Suprapubic skin (tissue), 4 donors: ENCODE measurements at regions not wholly inside any gene's neighbourhood (a gene's known extent, or its start where the extent isn't known, plus 50 kb on each side); places are given as distances from the start of the nearest gene placed in this dataset.

Experiments used
- DNase-seq, 2 donors: peaks; one replicate each; pipeline ENCODE4 v3.0.0-alpha.2; 2019; ENCODE audit warnings: low spot score in 2 of 2
- H3K27ac ChIP-seq: fragments of 200-600 bp; sonication (generic); one replicate; pipeline ENCODE4 v1.5.1; 2019
- H3K27me3 ChIP-seq: fragments of 200-600 bp; sonication (generic); one replicate; pipeline ENCODE4 v1.5.1; 2019
- H3K36me3 ChIP-seq: fragments of 200-600 bp; sonication (generic); one replicate; pipeline ENCODE4 v1.5.1; 2019
- H3K4me1 ChIP-seq: fragments of 200-600 bp; sonication (generic); one replicate; pipeline ENCODE4 v1.5.1; 2019
- H3K4me3 ChIP-seq: fragments of 200-600 bp; sonication (generic); one replicate; pipeline ENCODE4 v1.5.1; 2019; ENCODE audit warnings: mild to moderate bottlenecking
- H3K9me3 ChIP-seq: fragments of 200-600 bp; sonication (generic); one replicate; pipeline ENCODE4 v1.5.1; 2019
- EP300 ChIP-seq: sonication (generic); formaldehyde crosslinking; IDR thresholded peaks from one replicate; pipeline ENCODE4 v1.6.1; 2017; ENCODE audit warnings: antibody characterized with exemption
- POLR2A ChIP-seq, 2 donors: fragments of 450-650 bp; IDR thresholded peaks; one replicate each; pipeline ENCODE4 v1.6.1; 2017; ENCODE audit warnings: antibody characterized with exemption in 2 of 2, mild to moderate bottlenecking in 2 of 2, moderate library complexity in 2 of 2
- POLR2AphosphoS5 ChIP-seq, 3 donors: sonication (generic); formaldehyde crosslinking; IDR thresholded peaks; one replicate each; pipeline ENCODE4 v1.6.1; 2017; ENCODE audit warnings: antibody characterized with exemption in 3 of 3
- WGBS: methylation state at CpG from one replicate; pipeline ENCODE4 v1.1.5; 2018; 5-methylcytosine and 5-hydroxymethylcytosine counted together
- TF ChIP-seq, protein P1 (sequence below), 2 donors: fragments of 200-600 bp in 1 of 2; fragments of 450-650 bp in 1 of 2; sonication (generic) in 1 of 2; IDR thresholded peaks; one replicate each; pipeline ENCODE4 v1.5.1; 2016 to 2019; ENCODE audit warnings: antibody characterized with exemption in 2 of 2, mild to moderate bottlenecking in 1 of 2, moderate library complexity in 1 of 2

DNA sequence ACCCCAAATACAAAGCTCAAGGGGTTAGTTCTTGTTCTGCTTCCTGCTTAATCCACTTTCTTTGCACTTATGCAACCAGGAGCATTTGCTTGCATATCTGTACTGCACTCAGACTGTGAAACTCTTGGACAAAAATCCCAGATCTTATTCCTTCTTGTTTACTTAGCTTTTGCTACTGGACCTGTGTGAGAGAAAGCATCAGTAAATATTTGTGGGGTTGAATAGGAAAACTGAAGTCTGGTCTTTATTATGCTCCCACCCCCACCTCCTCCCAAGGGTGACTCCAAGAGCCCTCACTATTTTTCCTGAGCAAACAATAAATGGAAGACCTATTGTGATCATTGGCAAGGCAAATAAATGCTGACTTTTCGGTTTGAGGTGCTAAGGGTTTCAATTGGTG, 57.1 kb upstream of the VSTM2A start:
- Histone ChIP-seq H3K9me3 (peaks cover 3% of the 10 kb centered on the region), H3K4me3 (no peak overlapping the region), H3K4me1 (no peaks in the 10 kb centered on the region), H3K36me3 (no peaks in the 10 kb centered on the region), H3K27ac (no peak overlapping the region), H3K27me3 (no peaks in the 10 kb centered on the region)
- DNase-seq = no peak
- WGBS = 60% methylated on average over 1 of the region's 1 CpG
- TF ChIP-seq POLR2AphosphoS5 (IDR thresholded peaks at IDR 0.05) (no peak), POLR2A (IDR thresholded peaks at IDR 0.05) (no peak), EP300 (no peak)
- TF ChIP-seq, protein P1, sequence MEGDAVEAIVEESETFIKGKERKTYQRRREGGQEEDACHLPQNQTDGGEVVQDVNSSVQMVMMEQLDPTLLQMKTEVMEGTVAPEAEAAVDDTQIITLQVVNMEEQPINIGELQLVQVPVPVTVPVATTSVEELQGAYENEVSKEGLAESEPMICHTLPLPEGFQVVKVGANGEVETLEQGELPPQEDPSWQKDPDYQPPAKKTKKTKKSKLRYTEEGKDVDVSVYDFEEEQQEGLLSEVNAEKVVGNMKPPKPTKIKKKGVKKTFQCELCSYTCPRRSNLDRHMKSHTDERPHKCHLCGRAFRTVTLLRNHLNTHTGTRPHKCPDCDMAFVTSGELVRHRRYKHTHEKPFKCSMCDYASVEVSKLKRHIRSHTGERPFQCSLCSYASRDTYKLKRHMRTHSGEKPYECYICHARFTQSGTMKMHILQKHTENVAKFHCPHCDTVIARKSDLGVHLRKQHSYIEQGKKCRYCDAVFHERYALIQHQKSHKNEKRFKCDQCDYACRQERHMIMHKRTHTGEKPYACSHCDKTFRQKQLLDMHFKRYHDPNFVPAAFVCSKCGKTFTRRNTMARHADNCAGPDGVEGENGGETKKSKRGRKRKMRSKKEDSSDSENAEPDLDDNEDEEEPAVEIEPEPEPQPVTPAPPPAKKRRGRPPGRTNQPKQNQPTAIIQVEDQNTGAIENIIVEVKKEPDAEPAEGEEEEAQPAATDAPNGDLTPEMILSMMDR (IDR thresholded peaks at IDR 0.05) = no peak
